ENCODE measurements at regions not wholly inside any gene's neighbourhood (a gene's known extent, or its start where the extent isn't known, plus 50 kb on each side); places are given as distances from the start of the nearest gene placed in this dataset.
"Not testable (repeated sequence)": the region's sequence is repeated elsewhere in the genome, so short reads cannot be mapped to it uniquely, and the experiment has no call there.

DNA sequence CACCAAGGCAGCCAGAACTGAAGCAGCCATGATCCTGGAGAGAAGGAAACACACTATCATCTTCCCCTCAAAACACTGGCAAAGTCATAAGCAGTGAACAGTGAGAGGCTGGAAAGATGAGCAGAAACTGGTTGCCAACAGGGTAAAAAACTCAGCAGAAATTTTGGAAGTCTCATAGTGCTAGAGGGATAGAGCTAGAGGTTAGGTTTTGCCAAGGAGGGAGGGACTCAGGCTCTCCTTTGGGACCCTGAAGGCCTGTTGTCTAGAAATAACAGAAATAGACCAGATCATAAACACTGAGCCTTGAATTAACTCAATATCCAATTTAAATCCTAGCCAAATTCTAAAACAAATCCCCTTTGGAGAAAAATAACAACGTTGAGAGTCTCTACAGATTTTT lies 853.6 kb downstream of the PRIM2 start:
- H3K4me1 ChIP-seq (ENCODE audit: insufficient read depth); H2AFZ ChIP-seq; H3K36me3 ChIP-seq (ENCODE audit: low read depth); H3K4me3 ChIP-seq; H3F3A ChIP-seq (ENCODE audit: insufficient read depth); H3K27me3 ChIP-seq (replicated peaks; ENCODE audit: insufficient read depth); H3K9ac ChIP-seq; H3K4me2 ChIP-seq (ENCODE audit: unreplicated experiment); H3K79me2 ChIP-seq (ENCODE audit: insufficient read depth); H4K20me1 ChIP-seq (ENCODE audit: insufficient read depth); H3K9me2 ChIP-seq (ENCODE audit: insufficient read depth); DNase-seq; H3K27ac ChIP-seq; H3K9me3 ChIP-seq (ENCODE audit: low read depth): not testable (repeated sequence)
- WGBS, 2 experiments (ENCODE audit: low coverage in 1 of 2, low lambda C conversion rate in 2 of 2, missing lambda C conversion rate in 2 of 2), result 10 to 26% methylated on average over 1 of the region's 1 CpG
- in situ Hi-C loops (cut with MboI), result loop anchor here (25.0 kb wide), 1 partner anchor 166 kb away; no protein-coding TSS in a partner anchor

- H3K9me3 ChIP-seq (ENCODE audit: low read depth); H2AFZ ChIP-seq; DNase-seq; in situ Hi-C loops (cut with MboI); H3K27me3 ChIP-seq (replicated peaks; ENCODE audit: insufficient read depth); H3K27ac ChIP-seq; H3K4me3 ChIP-seq; H3K79me2 ChIP-seq (ENCODE audit: insufficient read depth); H4K20me1 ChIP-seq (ENCODE audit: insufficient read depth); H3K4me1 ChIP-seq (ENCODE audit: insufficient read depth); H3K4me2 ChIP-seq (ENCODE audit: unreplicated experiment); H3K9me2 ChIP-seq (ENCODE audit: insufficient read depth); H3K36me3 ChIP-seq (ENCODE audit: low read depth); H3K9ac ChIP-seq; H3F3A ChIP-seq (ENCODE audit: insufficient read depth): not testable (repeated sequence)
- 47 to 52% methylated on average over 2 of the region's 2 CpGs for WGBS, 2 experiments (ENCODE audit: low coverage in 1 of 2, low lambda C conversion rate in 2 of 2, missing lambda C conversion rate in 2 of 2)
These were observed 864.2 kb downstream of the PRIM2 start for GRCh38 chr6:58181557-58182065.

DNA sequence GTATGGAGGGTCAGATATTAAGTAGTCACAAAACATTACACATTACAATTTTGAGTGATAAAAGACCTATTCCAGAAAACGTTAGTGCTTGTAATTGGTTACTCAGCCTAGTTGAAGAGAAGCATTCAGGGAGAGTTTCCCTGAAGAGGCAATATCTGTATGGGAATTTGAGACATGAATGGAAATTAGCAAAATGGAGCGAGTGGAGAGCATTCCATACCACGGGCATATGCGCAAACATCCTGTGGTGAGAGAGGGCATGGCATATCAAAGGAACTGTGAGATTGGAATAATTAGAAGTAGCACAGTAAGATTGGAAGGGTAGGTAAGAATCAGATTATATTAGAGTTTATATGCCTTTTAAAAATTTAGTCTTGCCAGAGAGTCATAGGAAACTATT lies 867.9 kb downstream of the PRIM2 start:
- in situ Hi-C loops (cut with MboI); H3K36me3 ChIP-seq (ENCODE audit: low read depth); H3K9ac ChIP-seq; H3K79me2 ChIP-seq (ENCODE audit: insufficient read depth); H3K9me2 ChIP-seq (ENCODE audit: insufficient read depth); H3K27me3 ChIP-seq (replicated peaks; ENCODE audit: insufficient read depth); H4K20me1 ChIP-seq (ENCODE audit: insufficient read depth); H3K9me3 ChIP-seq (ENCODE audit: low read depth); H2AFZ ChIP-seq; H3F3A ChIP-seq (ENCODE audit: insufficient read depth); H3K27ac ChIP-seq; DNase-seq; H3K4me2 ChIP-seq (ENCODE audit: unreplicated experiment); H3K4me1 ChIP-seq (ENCODE audit: insufficient read depth); H3K4me3 ChIP-seq: not testable (repeated sequence)
- 78 to 86% methylated on average over 4 of the region's 4 CpGs for WGBS, 2 experiments (ENCODE audit: low coverage in 1 of 2, low lambda C conversion rate in 2 of 2, missing lambda C conversion rate in 2 of 2)

DNA sequence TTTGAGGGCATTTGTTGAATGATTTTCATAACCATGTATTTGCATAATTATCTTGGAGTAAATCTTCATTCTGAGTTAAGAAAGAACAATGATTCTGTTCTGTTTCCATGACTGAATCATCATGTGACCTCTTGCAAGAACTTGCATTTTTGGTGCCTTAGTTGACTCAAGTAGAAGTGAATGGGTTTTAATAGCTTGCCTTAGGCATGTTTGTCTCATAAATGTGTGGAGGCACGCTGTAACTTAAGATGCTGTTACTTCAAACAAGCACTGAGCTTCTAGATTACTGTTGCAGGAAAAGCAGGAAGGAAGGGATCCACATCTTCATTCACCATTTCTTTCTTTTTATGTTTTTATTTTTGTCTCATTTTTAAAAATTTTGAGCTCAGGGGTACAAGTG lies 875.8 kb downstream of the PRIM2 start:
- H3K4me3 ChIP-seq; H3K27me3 ChIP-seq (replicated peaks; ENCODE audit: insufficient read depth); in situ Hi-C loops (cut with MboI); H2AFZ ChIP-seq; H3K9me3 ChIP-seq (ENCODE audit: low read depth); H3K9ac ChIP-seq; H4K20me1 ChIP-seq (ENCODE audit: insufficient read depth); H3K4me1 ChIP-seq (ENCODE audit: insufficient read depth); H3K9me2 ChIP-seq (ENCODE audit: insufficient read depth); H3K36me3 ChIP-seq (ENCODE audit: low read depth); H3K79me2 ChIP-seq (ENCODE audit: insufficient read depth); H3K4me2 ChIP-seq (ENCODE audit: unreplicated experiment): not testable (repeated sequence)
- peaks cover 13% of the 10 kb centered on the region; the same call in 1 of the 2 replicates for H3F3A ChIP-seq (ENCODE audit: insufficient read depth)
- H3K27ac ChIP-seq, result peak overlapping the region; percentile 34
- peak; percentile 84 for DNase-seq
- WGBS, 2 experiments (ENCODE audit: low coverage in 1 of 2, low lambda C conversion rate in 2 of 2, missing lambda C conversion rate in 2 of 2), result 4 to 6% methylated on average over 1 of the region's 1 CpG

GRCh38 chr6:58198301-58198700 lies 880.9 kb downstream of the PRIM2 start:
- WGBS, 2 experiments (ENCODE audit: low coverage in 1 of 2, low lambda C conversion rate in 2 of 2, missing lambda C conversion rate in 2 of 2), result 38 to 40% methylated on average over 5 of the region's 5 CpGs
- H3K79me2 ChIP-seq (ENCODE audit: insufficient read depth), result no peaks in the 10 kb centered on the region
- TF ChIP-seq EZH2phosphoT487 (IDR thresholded peaks at IDR 0.05; ENCODE audit: insufficient read depth, low read depth) (no peak), EZH2 (IDR thresholded peaks at IDR 0.05; ENCODE audit: insufficient read depth, poor library complexity, severe bottlenecking) (no peak)
- H2AFZ ChIP-seq, result no peak overlapping the region
- H3K4me1 ChIP-seq (ENCODE audit: insufficient read depth), result 0 out of 2 replicates have a peak, but pooled peaks cover 9% of the 10 kb centered on the region
- H3K9me3 ChIP-seq (ENCODE audit: low read depth), result no peaks in the 10 kb centered on the region
- H3K4me2 ChIP-seq (ENCODE audit: unreplicated experiment), result peak overlapping the region; percentile 14
- H3K9ac ChIP-seq, result no peak overlapping the region
- H4K20me1 ChIP-seq (ENCODE audit: insufficient read depth), result no peaks in the 10 kb centered on the region
- no peaks in the 10 kb centered on the region for H3K36me3 ChIP-seq (ENCODE audit: low read depth)
- no peaks in the 10 kb centered on the region for H3K9me2 ChIP-seq (ENCODE audit: insufficient read depth)
- no peaks in the 10 kb centered on the region for H3K27me3 ChIP-seq (replicated peaks; ENCODE audit: insufficient read depth)
- H3F3A ChIP-seq (ENCODE audit: insufficient read depth), result peaks cover 19% of the 10 kb centered on the region; the same call in 1 of the 2 replicates
- peak overlapping the region; percentile 63 for H3K27ac ChIP-seq
- in situ Hi-C loops (cut with MboI), result no loop called here
- peak; percentile 74 for DNase-seq
- H3K4me3 ChIP-seq, result no peak overlapping the region

- H3K9me2 ChIP-seq (ENCODE audit: insufficient read depth); DNase-seq; H3K36me3 ChIP-seq (ENCODE audit: low read depth); H4K20me1 ChIP-seq (ENCODE audit: insufficient read depth); H2AFZ ChIP-seq; H3K79me2 ChIP-seq (ENCODE audit: insufficient read depth); H3K4me1 ChIP-seq (ENCODE audit: insufficient read depth); H3K27me3 ChIP-seq (replicated peaks; ENCODE audit: insufficient read depth); H3K4me3 ChIP-seq; in situ Hi-C loops (cut with MboI); H3K27ac ChIP-seq; H3K4me2 ChIP-seq (ENCODE audit: unreplicated experiment); H3F3A ChIP-seq (ENCODE audit: insufficient read depth); H3K9me3 ChIP-seq (ENCODE audit: low read depth); H3K9ac ChIP-seq: not testable (repeated sequence)
- WGBS, 2 experiments (ENCODE audit: low coverage in 1 of 2, low lambda C conversion rate in 2 of 2, missing lambda C conversion rate in 2 of 2), result 35 to 71% methylated on average over 1 of the region's 1 CpG
These were observed 919.7 kb downstream of the PRIM2 start for GRCh38 chr6:58237124-58237523.

- not testable (repeated sequence) for H3K79me2 ChIP-seq (ENCODE audit: insufficient read depth); H3K36me3 ChIP-seq (ENCODE audit: low read depth)
These were observed 921.0 kb downstream of the PRIM2 start for GRCh38 chr6:58238421-58238820.

More at GRCh38 chr6:58238421-58238820, 921.0 kb downstream of the PRIM2 start:
- DNase-seq; H3K4me1 ChIP-seq (ENCODE audit: insufficient read depth); H4K20me1 ChIP-seq (ENCODE audit: insufficient read depth); H3K4me3 ChIP-seq; H3K9me3 ChIP-seq (ENCODE audit: low read depth); H3K9me2 ChIP-seq (ENCODE audit: insufficient read depth); H2AFZ ChIP-seq; H3K27ac ChIP-seq; H3K27me3 ChIP-seq (replicated peaks; ENCODE audit: insufficient read depth); in situ Hi-C loops (cut with MboI); H3K9ac ChIP-seq; H3F3A ChIP-seq (ENCODE audit: insufficient read depth); H3K4me2 ChIP-seq (ENCODE audit: unreplicated experiment): not testable (repeated sequence)
